ENCODE measurements at regions not wholly inside any gene's neighbourhood (a gene's known extent, or its start where the extent isn't known, plus 50 kb on each side); places are given as distances from the start of the nearest gene placed in this dataset.

DNA sequence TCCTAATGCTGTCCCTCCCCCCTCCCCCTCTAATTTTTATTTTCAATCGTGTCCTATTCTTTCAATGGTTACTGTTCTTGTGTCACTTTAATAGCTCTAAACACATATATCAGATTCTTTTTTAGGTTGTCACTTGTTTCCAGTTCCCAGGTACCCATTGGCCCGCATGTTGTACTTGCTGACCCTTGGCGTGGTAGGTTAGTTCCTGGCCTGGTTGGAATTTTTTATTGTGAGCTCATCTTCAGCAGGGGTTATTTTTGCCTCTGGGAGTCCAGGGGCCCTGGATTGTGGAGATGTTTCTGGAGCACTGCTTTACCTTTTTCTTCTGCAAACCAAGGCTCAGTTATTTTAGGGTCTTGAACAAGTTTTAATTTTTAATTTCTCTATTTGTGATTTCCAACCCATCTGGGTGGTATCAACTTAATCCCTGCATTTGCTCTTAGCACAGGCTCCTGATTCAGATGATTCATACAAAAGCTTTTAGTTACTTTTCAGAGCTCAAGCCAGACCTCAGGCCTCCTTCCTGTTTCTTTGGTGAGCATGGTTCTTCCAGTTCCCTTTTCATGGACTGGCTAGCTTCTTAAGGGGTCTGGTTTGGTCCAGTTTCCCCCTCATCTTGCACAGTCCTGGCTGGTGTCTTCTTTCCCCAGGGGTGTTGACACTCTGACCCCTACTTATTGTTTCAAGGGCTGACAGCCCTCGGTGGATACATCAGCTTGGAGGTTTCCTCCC, 220.5 kb downstream of the TM9SF2 start:
- in situ Hi-C loops (cut with HindIII; ENCODE audit: low sequenced_read_pairs) = no loop called here

- in situ Hi-C loops (cut with HindIII; ENCODE audit: low sequenced_read_pairs) = no loop called here
These were observed 216.8 kb downstream of the TM9SF2 start for GRCh38 chr13:99717959-99718674.

- in situ Hi-C loops (cut with HindIII; ENCODE audit: low sequenced_read_pairs) = no loop called here
These were observed 207.9 kb downstream of the TM9SF2 start for GRCh38 chr13:99709134-99709533.

GRCh38 chr13:99704390-99704789, 203.1 kb downstream of the TM9SF2 start:
- in situ Hi-C loops (cut with HindIII; ENCODE audit: low sequenced_read_pairs) = no loop called here

GRCh38 chr13:99703908-99704307, 202.6 kb downstream of the TM9SF2 start:
- in situ Hi-C loops (cut with HindIII; ENCODE audit: low sequenced_read_pairs) = no loop called here

DNA sequence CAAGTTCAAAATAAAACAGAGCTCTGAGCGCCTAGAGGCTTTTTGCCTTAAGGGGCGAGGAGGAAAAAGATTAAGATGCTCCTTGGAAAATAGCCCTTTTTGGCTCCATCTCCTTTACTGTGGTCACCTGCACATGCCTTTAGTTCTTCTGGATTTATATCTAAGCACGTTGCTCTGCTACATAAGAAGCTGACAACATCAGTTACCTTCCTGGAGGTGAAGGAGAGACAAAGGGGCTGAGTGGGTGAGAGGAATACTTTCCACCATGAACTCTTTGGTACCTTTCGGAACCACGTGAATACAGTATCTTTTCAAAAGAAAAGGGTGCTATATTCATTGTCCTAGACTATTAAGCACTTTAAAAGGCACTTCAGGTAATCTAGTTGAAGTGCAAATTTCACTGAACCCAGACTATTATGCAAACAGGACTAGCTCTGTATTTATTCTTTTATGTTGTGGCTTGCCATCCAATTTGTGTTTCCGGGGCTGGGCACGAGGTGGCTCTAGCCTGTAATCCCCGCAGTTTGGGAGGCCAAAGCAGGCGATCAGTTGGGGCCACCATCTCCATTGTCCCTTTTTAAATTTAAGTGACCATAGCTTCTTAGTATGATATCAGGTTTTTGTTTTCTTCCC, 201.5 kb downstream of the TM9SF2 start:
- in situ Hi-C loops (cut with HindIII; ENCODE audit: low sequenced_read_pairs) = no loop called here

GRCh38 chr13:99700468-99700867, 199.2 kb downstream of the TM9SF2 start:
- in situ Hi-C loops (cut with HindIII; ENCODE audit: low sequenced_read_pairs) = no loop called here

DNA sequence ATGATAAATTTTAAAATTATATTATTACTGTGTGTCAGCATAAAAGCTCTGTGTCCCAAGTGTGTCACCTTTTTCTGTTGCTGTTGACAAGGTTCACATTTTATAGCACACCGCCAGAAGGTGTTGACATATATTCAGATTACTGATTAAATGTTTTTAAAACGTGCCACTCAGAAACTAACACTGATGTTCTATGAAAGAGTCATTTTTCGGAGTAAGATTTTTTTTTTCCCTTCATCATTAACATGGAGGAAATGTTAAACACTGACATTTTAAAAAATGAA, 197.5 kb downstream of the TM9SF2 start:
- in situ Hi-C loops (cut with HindIII; ENCODE audit: low sequenced_read_pairs) = no loop called here

GRCh38 chr13:99698010-99698815, 196.9 kb downstream of the TM9SF2 start:
- in situ Hi-C loops (cut with HindIII; ENCODE audit: low sequenced_read_pairs) = no loop called here

DNA sequence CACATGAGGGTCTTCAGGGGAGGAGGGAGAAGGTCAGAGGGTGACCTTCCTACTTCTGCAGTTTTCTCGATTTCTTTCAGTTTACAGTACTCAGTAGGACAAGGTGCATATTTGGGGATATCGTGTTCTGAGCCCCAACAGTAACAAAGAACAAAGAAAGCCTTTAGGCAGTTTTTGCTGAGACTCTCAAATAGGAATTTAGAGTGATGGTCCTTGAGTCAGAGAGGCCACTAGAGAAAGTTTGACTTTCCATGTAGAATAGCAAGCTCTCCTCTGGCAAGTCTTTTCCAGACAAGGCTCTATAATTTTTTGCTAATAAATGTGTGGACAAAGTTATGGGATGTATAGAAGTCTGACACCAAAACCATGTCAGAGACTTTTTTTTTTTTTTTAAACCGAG, 194.6 kb downstream of the TM9SF2 start:
- in situ Hi-C loops (cut with HindIII; ENCODE audit: low sequenced_read_pairs) = no loop called here

DNA sequence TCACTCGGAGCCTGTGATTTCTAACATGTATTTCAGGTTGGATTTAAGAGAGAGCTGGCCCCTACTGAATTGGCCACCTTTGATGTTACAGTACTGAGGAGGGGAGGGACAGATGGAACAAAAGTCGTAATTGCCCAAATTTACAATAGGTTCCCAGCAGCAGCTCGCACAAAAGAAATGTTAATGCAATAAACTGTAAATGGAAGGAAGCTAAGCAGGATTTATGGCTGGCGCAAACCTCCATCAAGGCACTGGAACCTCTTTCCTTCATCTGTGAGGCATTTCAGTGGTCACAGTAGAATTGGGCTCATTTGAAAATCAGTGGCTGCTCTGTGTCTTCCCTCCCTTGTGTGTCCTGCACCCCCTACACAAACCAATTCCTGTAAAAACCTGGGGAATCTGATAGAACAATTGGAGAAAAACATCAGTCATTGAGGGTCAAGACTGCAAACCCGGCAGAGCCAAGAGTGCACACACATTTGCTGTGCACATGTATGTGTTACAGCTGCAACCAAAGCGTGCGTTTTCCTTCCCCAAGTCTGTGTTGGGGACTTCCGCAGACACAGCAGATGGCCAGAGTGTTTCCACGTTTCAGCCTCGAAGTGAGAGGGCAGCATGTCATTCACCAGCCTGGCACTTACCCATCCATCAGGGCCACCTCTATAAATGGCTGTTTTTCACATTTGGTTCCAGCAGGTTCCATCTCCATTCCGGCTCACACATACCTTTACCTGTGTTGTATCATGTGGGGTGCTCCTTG, 192.8 kb downstream of the TM9SF2 start:
- in situ Hi-C loops (cut with HindIII; ENCODE audit: low sequenced_read_pairs) = no loop called here

DNA sequence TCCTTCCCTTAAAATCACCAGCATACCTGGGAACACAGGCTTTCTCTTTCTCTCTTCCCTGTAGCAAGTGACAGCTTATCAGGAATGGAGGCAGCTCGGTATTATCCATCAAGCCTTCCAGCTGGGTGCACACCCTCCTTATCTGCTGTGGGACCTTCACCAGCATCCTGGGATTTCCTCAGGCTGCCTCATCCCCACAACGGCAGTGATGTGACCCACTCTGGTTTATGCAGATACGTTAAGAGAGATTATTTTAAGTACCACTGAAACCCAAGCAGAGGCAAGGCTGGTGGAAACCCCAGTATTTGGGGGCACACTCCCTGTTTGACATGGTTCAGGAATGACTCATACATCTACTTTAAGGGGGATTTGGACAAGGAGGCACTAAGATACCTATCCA, 192.1 kb downstream of the TM9SF2 start:
- in situ Hi-C loops (cut with HindIII; ENCODE audit: low sequenced_read_pairs) = no loop called here

DNA sequence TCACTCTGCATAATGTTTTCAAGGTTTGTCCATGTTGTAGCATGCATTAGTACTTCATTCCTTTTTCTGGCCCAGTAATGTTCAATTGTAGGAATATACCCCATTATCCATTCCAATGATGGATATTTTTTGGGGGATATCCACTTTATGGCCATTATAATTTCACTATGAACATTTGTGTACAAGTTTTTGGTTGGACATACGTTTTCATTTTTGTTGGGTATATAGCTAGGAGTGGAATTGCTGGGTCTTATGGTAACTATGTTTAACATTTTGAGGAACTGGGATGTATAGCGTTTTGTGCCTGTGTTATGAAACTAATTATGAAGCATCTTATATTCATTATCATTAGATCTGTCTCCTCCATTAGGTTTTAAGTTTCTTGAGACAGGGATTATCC, 191.6 kb downstream of the TM9SF2 start:
- in situ Hi-C loops (cut with HindIII; ENCODE audit: low sequenced_read_pairs) = no loop called here

GRCh38 chr13:99691552-99691951, 190.3 kb downstream of the TM9SF2 start:
- in situ Hi-C loops (cut with HindIII; ENCODE audit: low sequenced_read_pairs) = no loop called here

DNA sequence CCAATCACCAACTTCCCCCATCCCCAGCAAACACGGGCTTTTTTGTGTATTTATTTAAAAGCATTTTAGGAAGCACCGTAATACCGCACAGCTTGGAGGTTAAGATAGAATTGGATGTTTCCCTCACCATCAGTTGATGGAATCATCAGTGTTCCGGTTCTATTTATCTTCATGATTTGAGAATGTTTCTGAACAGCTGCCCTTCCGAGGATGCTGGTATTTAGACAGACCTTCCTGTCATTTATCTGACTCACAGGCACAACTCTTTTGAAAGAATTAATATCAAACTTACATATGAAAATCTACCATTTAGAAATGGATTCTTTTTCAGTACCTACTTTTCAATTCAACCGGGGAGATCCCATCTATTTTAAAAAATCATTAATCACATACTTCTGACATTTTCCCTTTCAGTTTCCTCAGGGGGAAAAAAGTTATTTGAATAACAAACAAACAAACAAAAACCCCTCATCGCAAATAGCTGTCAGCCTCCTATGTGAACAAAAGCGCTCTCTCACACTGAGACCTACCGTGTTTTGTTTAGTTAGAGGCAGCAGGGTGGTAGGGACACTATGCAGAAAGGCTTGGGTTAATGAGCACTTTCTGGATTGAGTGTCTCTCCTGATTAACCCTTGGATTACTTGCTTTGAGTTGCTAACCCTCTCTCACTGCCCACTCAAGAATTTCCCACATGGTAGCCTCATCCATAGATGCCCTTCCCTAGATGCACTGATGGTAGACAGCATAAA, 189.3 kb downstream of the TM9SF2 start:
- in situ Hi-C loops (cut with HindIII; ENCODE audit: low sequenced_read_pairs) = no loop called here

- in situ Hi-C loops (cut with HindIII; ENCODE audit: low sequenced_read_pairs) = no loop called here
These were observed 188.7 kb downstream of the TM9SF2 start for GRCh38 chr13:99689955-99690354.

DNA sequence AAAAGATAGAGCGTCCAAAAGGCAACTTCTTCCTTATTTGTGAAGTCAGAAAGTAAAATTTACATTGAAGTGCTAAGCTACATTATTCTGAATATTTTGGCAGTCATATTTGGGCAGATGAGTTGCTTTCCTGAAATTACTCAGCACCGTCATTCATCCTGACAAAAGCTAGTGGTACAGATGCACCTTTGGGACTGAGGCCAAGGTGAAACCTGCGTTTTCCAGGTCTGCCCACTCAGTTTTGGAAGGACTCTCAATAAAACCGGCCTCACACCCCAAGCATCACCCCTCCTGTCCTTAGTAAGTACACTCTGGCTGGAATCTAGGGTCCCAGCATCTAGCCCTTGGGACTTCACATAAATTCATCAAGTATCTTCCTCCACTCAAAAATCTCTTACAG, 187.5 kb downstream of the TM9SF2 start:
- in situ Hi-C loops (cut with HindIII; ENCODE audit: low sequenced_read_pairs) = no loop called here

GRCh38 chr13:99687723-99688397, 186.6 kb downstream of the TM9SF2 start:
- in situ Hi-C loops (cut with HindIII; ENCODE audit: low sequenced_read_pairs) = no loop called here

DNA sequence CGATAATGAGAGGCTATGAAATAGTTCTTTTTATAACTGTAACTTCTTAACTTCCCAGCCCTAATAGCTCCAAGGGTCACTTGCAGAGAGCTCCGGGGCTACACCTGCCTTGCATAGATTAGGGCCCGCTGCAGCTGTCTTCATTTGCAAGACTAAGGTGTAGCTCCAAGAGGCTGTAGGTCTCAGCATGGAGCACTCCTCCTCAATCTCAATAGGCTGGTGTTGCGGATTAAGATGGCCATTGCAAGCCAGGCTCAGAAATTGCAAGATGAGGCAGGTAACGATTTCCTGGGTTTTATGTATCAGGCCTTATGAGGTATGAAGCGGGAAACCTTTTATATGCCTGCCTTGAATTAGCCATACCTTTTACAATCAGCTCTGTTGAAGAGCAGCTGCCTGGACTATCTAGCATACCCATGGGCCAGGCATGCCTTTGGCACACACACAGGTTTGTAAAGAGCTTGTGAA, 185.7 kb downstream of the TM9SF2 start:
- in situ Hi-C loops (cut with HindIII; ENCODE audit: low sequenced_read_pairs) = no loop called here

All from DLD1 (cell line).